Activated T-cell treated with anti-CD3 and anti-CD28 coated beads, Interleukin-2, amount 50 U/mL, for 4 hours (primary cell): ENCODE measurements at regions not wholly inside any gene's neighbourhood (a gene's known extent, or its start where the extent isn't known, plus 50 kb on each side); places are given as distances from the start of the nearest gene placed in this dataset.

Source experiments
- ATAC-seq, 2 donors: fragments of 200-7000 bp; cut with Tn5 transposase; one replicate each; pipeline ENCODE4 v1.10.0; 2021
- DNase-seq: peaks from one replicate; pipeline ENCODE4 v3.0.0-alpha.2; 2020
- H3K27me3 Mint-ChIP-seq: one replicate; pipeline ENCODE4 v1.8.0; 2021; ENCODE audit warnings: low read depth, mixed read lengths
- H3K36me3 Mint-ChIP-seq: one replicate; pipeline ENCODE4 v1.8.0; 2022; ENCODE audit warnings: mixed read lengths; ENCODE audit not compliant: insufficient read depth
- H3K4me1 Mint-ChIP-seq: one replicate; pipeline ENCODE4 v1.8.0; 2021; ENCODE audit warnings: low read depth, mixed read lengths
- H3K4me3 Mint-ChIP-seq: one replicate; pipeline ENCODE4 v1.8.0; 2021; ENCODE audit warnings: mild to moderate bottlenecking, moderate library complexity, mixed read lengths
- H3K9me3 Mint-ChIP-seq: one replicate; pipeline ENCODE4 v1.8.0; 2021; ENCODE audit warnings: mixed read lengths

DNA sequence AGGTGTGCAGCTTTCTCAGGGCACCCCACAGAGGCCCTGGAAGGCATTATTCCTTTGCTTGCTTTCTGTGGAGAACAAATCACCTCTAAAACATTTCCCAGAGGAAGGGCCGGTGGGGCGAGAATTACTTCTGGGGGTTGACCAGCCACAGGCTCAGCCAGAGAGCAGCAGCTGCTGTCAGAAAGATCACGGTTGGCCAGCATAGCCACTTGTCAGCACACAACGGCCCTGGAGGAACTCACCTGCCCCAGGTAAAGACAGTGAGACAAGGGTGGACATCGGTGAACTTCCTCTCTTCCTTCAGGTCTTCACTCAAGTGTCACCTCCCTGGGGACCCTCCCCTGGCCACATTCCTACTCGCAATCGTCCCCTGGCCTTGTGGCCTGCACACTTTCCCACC, 69.5 kb upstream of the CLDN14 start:
- Mint-ChIP-seq H3K9me3 (no peaks in the 10 kb centered on the region), H3K4me1 (no peaks in the 10 kb centered on the region), H3K36me3 (no peaks in the 10 kb centered on the region), H3K27me3 (peaks cover 25% of the 10 kb centered on the region), H3K4me3 (no peak overlapping the region)
- DNase-seq (no peak), ATAC-seq (no peak)

DNA sequence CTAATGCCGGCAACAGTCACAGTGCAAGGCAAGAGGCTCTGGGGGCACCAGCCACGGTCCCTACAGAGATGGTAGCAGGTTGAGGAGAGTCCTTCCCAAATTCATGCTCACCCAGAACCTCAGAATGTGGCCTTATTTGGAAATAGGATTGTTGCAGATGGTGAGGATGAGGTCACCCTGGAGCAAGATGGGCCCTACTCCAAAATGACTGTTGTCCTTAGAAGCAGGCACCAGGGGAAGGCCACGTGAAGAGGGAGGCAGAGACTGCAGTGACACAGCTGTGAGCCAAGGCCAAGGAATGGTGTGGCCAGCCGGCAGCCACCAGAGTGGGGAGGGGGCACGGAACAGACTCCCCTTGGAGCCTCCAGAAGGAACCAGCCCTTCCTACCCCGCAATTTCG, 70.8 kb upstream of the CLDN14 start:
- no peak for ATAC-seq
- peaks cover 24% of the 10 kb centered on the region for H3K27me3 Mint-ChIP-seq
- H3K9me3 Mint-ChIP-seq: no peaks in the 10 kb centered on the region
- H3K4me1 Mint-ChIP-seq: no peaks in the 10 kb centered on the region
- no peak for DNase-seq
- H3K4me3 Mint-ChIP-seq: no peak overlapping the region
- H3K36me3 Mint-ChIP-seq: no peaks in the 10 kb centered on the region

DNA sequence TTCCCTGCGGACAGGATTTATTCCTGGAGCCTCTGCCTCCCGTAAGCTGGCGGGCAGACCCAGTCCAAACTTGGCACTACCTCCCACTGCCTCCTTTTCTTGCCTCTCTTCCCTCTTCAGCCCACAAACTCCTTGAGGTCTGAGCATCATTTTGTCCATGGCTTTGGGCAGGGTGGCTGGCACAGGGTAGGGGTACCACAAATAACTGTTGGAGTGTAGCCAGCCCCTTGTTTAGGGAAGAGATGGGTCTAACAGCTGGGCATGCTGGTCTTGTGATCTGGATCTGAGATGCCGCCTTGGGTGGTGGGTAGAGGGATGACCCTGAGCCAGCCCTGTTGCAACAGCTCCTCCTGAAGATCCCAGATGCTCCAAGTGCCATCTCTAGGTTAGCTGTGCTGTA, 71.4 kb upstream of the CLDN14 start:
- ATAC-seq (no peak), DNase-seq (no peak)
- H3K9me3 Mint-ChIP-seq: no peaks in the 10 kb centered on the region
- H3K27me3 Mint-ChIP-seq: peaks cover 22% of the 10 kb centered on the region
- H3K36me3 Mint-ChIP-seq: no peaks in the 10 kb centered on the region
- no peaks in the 10 kb centered on the region for H3K4me1 Mint-ChIP-seq
- H3K4me3 Mint-ChIP-seq: no peak overlapping the region

DNA sequence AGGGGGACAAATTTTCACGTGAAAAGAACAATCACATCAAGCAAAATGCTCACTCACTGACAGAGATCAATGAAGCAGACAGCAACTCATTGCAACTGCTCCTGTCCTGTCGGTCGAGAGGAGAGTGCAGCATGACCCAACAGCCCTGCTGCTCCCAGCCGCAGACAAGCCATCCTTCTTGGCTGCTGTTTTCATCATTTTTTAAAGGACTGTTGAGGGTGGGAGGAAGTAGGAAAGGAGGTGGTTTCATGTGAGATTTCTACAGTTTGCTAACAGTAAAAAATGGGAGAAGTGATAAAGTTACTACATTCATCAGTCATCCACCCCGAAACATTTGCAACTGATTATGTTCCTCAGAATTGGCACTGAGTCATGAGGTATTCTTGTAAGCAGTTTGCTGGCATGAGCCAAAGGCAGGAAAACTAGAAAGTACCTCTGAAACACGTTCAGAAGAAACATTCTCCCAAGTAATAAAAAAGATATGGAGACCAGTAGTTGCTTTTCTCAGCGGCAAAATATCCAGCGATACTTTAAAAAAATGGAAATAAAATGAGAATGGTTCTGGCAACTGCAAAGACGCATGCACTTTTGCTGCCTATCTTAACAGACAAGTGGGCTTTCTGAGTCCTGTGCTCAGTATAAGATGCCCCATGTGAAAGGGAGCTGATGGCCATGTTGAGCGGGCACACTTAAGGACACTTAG, 72.0 kb upstream of the CLDN14 start:
- Mint-ChIP-seq H3K4me3 (no peak overlapping the region), H3K4me1 (no peaks in the 10 kb centered on the region), H3K36me3 (no peaks in the 10 kb centered on the region)

DNA sequence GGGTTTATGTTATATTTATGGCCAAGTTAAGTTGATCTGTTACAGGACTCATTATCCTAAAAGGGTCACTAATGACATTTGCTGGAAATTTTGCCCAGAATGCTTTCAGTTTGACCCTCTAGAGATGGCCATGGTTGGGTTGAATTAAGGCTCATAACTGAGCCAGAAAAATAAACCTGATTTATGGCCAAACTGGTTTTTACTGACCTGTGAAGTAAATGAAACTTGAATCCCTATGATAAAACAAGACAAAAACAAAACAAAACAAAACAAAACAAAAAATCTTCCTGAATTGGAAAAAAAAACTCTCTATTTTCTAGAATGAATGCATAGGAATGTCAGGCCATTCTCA, 72.5 kb upstream of the CLDN14 start:
- H3K27me3 Mint-ChIP-seq: peaks cover 21% of the 10 kb centered on the region
- no peaks in the 10 kb centered on the region for H3K36me3 Mint-ChIP-seq
- no peak for ATAC-seq
- H3K4me1 Mint-ChIP-seq: no peaks in the 10 kb centered on the region
- DNase-seq: no peak
- H3K4me3 Mint-ChIP-seq: no peak overlapping the region
- H3K9me3 Mint-ChIP-seq: peaks cover 3% of the 10 kb centered on the region

More for the DNA sequence above, 72.0 kb upstream of the CLDN14 start:
- peaks cover 2% of the 10 kb centered on the region for H3K9me3 Mint-ChIP-seq
- ATAC-seq (no peak), DNase-seq (no peak)
- peaks cover 21% of the 10 kb centered on the region for H3K27me3 Mint-ChIP-seq

DNA sequence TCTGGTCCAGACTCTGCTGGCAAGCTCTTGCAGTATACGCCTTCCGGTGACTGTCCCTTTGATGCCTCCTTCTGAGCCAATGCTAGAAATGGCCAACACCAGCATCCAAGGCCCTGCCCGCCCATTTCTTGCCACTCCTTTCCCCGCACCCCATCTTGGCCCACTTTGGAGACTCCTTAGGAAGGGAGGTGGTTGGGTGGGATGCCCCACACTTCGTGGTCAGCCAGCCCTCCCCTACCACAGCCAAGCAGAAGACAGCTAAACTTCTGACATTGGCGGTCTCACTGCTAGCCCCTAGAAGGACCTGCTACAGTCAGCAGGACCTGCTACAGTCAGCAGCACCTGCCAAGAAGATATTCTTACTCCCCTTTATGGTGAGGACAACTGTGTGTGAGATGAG, 73.5 kb upstream of the CLDN14 start:
- ATAC-seq (no peak), DNase-seq (no peak)
- H3K27me3 Mint-ChIP-seq: peaks cover 18% of the 10 kb centered on the region
- H3K4me1 Mint-ChIP-seq: no peaks in the 10 kb centered on the region
- H3K9me3 Mint-ChIP-seq: peaks cover 3% of the 10 kb centered on the region
- H3K4me3 Mint-ChIP-seq: no peak overlapping the region
- no peaks in the 10 kb centered on the region for H3K36me3 Mint-ChIP-seq

DNA sequence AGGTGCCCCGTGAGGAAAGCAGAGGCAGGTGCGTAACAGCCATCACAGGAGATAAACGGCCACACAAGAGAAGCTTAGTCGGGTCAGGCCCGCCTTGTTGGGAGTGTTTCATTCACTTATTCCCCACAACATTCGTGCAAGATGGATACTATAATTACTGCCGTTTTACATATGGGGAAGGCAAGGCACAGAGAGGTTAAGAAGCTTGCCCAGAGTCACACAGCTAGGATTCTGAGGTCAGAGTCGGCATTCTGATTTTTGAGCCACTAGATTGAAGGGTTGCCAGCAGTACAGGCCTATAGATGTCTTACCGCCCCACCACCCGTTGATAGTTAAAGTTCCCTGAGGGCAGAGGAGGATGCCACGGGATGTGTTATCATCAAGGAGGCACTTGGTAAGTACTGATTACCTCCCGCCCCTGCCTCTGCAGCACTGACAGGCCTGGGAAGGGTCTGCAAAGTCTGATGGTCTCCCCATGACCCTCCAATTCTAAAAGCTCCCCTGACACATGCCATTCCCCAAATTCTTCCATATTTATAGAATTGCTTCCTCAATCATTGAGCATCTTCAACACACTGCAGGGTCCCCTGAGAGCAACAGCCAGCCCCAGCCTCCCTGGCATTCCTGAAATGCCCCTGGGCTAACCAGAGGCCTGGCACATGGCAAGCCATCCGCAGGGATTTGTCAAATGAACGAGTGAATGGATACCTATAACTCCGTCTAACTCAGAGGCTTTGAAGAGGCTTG, 74.7 kb upstream of the CLDN14 start:
- H3K9me3 Mint-ChIP-seq: peaks cover 3% of the 10 kb centered on the region
- no peak for ATAC-seq
- H3K4me1 Mint-ChIP-seq: no peaks in the 10 kb centered on the region

DNA sequence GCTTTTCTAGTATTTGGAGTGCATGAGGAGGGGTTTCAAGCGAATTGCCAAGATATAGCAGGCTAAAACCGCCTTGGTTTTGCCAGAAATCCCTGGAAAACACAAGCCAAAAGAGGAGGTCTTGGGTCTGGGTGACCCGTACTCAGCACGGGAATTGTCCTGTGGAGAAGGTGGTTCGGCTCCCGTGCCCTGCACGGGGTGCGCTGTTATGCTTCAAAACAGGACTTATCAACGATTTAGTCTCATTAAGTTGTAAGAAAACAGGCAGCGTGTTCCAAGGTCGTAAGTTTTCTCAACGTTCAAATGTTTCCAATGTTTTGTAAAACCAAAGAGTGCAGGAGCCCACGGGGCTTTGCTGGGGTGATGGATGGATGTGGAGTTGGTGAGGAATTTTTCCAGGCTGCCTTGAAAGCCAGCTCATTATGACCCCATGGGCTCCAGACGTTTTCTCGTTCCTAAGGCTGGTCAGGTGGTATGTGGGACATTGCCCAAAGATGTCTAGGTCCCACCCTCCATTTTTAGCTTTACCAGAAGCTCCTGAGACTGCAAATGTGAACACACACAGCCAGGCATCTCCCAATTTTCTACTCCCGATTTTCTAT, 75.4 kb upstream of the CLDN14 start:
- H3K4me1 Mint-ChIP-seq: no peaks in the 10 kb centered on the region
- H3K9me3 Mint-ChIP-seq: peaks cover 3% of the 10 kb centered on the region
- ATAC-seq: no peak
- no peak overlapping the region for H3K4me3 Mint-ChIP-seq
- peaks cover 15% of the 10 kb centered on the region for H3K27me3 Mint-ChIP-seq
- DNase-seq: no peak
- no peaks in the 10 kb centered on the region for H3K36me3 Mint-ChIP-seq

More for the DNA sequence above, 74.7 kb upstream of the CLDN14 start:
- H3K4me3 Mint-ChIP-seq: no peak overlapping the region
- H3K36me3 Mint-ChIP-seq: no peaks in the 10 kb centered on the region
- no peak for DNase-seq
- H3K27me3 Mint-ChIP-seq: peaks cover 15% of the 10 kb centered on the region

DNA sequence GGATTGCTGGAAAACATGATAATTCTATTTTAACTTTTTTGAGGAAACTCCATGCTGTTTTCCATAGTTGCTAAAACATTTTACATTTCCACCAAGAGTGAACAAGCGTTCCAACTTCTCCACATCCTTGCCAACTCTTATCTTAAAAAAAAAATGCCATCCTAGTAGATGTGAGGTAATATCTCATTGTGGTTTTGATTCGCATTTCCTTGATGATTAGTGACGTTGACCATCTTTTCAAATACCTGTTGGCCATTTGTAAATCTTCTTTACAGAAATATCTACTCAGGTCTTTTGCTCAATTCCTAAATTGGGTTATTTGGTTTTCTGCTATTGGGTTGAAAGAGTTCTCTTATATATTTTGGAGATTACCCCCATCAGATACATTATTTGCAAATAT, 77.4 kb upstream of the CLDN14 start:
- DNase-seq (no peak), ATAC-seq (no peak)
- no peaks in the 10 kb centered on the region for H3K36me3 Mint-ChIP-seq
- H3K4me1 Mint-ChIP-seq: no peaks in the 10 kb centered on the region
- peaks cover 3% of the 10 kb centered on the region for H3K9me3 Mint-ChIP-seq
- H3K27me3 Mint-ChIP-seq: peaks cover 10% of the 10 kb centered on the region
- H3K4me3 Mint-ChIP-seq: no peak overlapping the region

DNA sequence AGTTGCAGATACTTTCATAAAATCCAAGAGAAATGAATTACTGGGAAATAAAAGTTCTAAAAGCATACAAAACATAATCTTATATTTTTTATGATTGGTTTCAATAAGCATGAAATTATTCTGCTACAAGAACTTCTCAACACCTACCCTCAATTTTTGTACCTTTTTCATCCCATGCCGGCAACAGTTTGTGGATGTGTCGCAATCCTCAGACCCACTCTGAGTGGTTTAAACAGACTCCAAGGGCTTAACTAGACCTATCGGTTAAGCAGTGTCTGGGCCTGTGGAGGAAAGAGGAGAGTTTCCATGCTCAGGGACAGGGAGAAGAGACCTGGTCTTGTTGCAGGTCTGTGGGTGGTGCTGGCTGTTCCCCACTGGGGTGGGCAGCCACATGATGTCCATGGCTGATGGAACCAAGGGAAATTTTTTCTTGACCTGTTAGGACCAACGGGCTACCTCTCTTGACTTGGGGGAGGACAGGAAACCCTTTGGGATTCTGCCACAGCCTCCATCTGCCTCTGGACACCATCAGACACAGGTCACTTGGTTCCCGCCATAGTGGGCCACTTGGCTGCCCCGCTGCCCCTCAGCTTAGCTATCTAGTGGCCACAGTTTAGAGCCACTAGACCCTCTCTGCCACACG, 81.1 kb upstream of the CLDN14 start:
- Mint-ChIP-seq H3K4me3 (no peak overlapping the region), H3K9me3 (peaks cover 3% of the 10 kb centered on the region), H3K27me3 (peaks cover 24% of the 10 kb centered on the region), H3K4me1 (no peaks in the 10 kb centered on the region), H3K36me3 (no peaks in the 10 kb centered on the region)
- DNase-seq (no peak), ATAC-seq (no peak)

DNA sequence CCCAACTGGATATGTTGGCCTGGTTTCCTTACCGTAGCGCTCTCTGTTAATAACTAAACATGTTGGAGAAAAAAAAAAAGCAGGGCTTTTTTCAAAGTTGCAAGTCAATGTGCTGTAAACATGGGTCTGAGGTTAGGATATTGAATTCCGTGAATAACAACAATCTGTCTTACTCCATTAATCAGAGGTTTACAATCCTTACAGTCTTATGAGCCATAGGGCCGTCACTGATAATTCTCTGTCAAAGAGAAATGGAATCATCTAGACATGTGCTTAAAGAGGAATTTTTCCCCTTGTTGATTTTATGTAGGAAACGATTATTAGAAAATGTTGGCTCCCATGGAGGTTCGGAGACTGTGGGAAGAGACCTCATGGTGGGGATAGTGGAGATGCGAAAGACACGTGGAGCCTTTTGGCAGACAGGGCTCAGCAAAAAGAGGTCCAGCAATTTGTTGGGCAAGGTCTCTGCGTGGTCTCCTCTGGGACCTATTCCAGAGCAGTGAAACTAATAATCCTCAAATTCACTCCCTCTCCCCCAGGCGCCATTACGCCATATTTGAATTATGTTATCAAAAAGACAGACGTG, 83.5 kb upstream of the CLDN14 start:
- H3K4me3 Mint-ChIP-seq: no peak overlapping the region
- DNase-seq (no peak), ATAC-seq (no peak)
- no peaks in the 10 kb centered on the region for H3K9me3 Mint-ChIP-seq
- no peaks in the 10 kb centered on the region for H3K36me3 Mint-ChIP-seq
- H3K27me3 Mint-ChIP-seq: peaks cover 22% of the 10 kb centered on the region
- H3K4me1 Mint-ChIP-seq: no peaks in the 10 kb centered on the region

DNA sequence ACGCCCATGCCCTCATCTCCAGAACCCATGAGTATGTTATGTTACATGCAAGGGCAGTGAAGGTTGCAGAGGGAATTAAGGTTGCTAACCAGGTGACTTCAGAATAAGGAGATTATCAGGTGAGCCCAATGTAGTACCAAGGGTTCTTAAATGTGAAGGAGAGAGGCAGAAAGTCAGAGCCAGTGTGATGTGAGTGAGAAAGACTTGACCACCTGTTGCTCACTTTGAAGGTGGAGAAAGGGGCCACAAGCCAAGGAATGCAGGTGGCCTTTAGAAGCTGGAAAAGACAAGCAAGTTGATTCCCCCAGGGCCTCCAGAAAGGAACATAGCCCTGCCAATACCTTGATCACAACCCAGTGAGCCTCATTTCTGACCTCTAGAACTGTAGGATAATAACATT, 84.7 kb upstream of the CLDN14 start:
- Mint-ChIP-seq H3K4me3 (no peak overlapping the region), H3K36me3 (no peaks in the 10 kb centered on the region), H3K27me3 (peaks cover 26% of the 10 kb centered on the region), H3K9me3 (no peaks in the 10 kb centered on the region), H3K4me1 (no peaks in the 10 kb centered on the region)
- ATAC-seq: no peak
- DNase-seq: no peak

DNA sequence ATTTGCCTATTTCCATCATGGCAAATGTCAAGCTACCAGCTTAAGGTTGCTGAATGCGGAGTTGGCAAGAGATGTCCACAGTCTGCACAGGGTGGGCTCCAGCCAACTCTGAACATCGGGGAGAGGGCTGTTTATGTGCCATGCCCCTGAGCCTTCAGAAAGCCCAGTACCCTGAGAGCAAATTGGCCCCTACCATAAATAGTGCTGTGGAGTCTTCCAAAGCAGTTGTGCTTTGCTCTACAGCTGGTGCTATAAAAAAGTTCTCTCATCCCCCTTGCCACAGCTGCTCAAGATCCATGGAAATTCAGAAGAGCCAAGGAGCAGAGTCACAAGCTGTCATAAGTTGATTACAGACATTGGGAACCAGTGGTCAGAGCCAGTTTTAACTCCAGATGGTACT, 85.6 kb upstream of the CLDN14 start:
- Mint-ChIP-seq H3K9me3 (no peaks in the 10 kb centered on the region), H3K27me3 (peaks cover 29% of the 10 kb centered on the region), H3K36me3 (no peaks in the 10 kb centered on the region), H3K4me3 (no peak overlapping the region), H3K4me1 (no peaks in the 10 kb centered on the region)
- DNase-seq (no peak), ATAC-seq (no peak)

DNA sequence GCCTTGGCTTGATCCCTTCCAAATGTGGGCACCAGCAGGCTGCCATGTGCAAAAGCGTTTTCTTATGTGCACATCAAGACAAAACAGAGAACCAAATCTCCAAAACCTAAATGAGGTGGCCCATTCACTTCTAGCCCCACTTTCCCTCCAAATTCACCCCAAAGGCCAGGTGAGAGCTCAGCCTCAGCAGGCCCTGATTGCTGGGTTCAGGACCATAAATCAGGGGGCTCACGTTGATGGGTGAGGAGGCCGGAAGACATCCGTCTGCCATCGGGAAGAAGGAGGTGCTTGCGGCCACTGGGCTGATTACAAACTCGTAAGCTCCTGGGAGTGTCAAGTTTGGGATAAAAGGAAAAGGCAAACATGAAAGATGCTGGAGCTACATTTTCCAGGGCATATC, 86.7 kb upstream of the CLDN14 start:
- Mint-ChIP-seq H3K27me3 (peaks cover 27% of the 10 kb centered on the region), H3K9me3 (no peaks in the 10 kb centered on the region), H3K36me3 (no peaks in the 10 kb centered on the region), H3K4me3 (no peak overlapping the region), H3K4me1 (no peaks in the 10 kb centered on the region)
- no peak for ATAC-seq
- DNase-seq: no peak
